Stomach (tissue), 8 donors: ENCODE measurements at regions not wholly inside any gene's neighbourhood (a gene's known extent, or its start where the extent isn't known, plus 50 kb on each side); places are given as distances from the start of the nearest gene placed in this dataset.

Source experiments
- DNase-seq, 2 donors: peaks; one replicate each; pipeline versions ENCODE4 v3.0.0 to v3.0.0-alpha.2; 2013 to 2019
- H3K27ac ChIP-seq, 5 donors: fragments of 200-600 bp in 4 of 5; sonication (generic) in 4 of 5; one replicate each; pipeline ENCODE4 v1.5.1; 2013 to 2019; ENCODE audit warnings: mild to moderate bottlenecking in 1 of 5, moderate library complexity in 1 of 5
- H3K27me3 ChIP-seq, 3 donors: fragments of 200-600 bp; sonication (generic); one replicate each; pipeline ENCODE4 v1.5.1; 2017 to 2019; ENCODE audit warnings: mixed run types in 1 of 3
- H3K36me3 ChIP-seq, 4 donors: fragments of 200-600 bp; sonication (generic); 1 replicate in 3 of 4; 2 replicates in 1 of 4; pipeline ENCODE4 v1.5.1; 2016 to 2019
- H3K4me1 ChIP-seq, 4 donors: fragments of 200-600 bp; sonication (generic); one replicate each; pipeline ENCODE4 v1.5.1; 2016 to 2019
- H3K4me3 ChIP-seq, 4 donors: fragments of 200-600 bp; sonication (generic) in 3 of 4; one replicate each; pipeline ENCODE4 v1.5.1; 2016 to 2019; ENCODE audit warnings: mild to moderate bottlenecking in 1 of 4
- H3K9me3 ChIP-seq, 4 donors: fragments of 200-600 bp; sonication (generic); one replicate each; pipeline ENCODE4 v1.5.1; 2016 to 2019
- CTCF ChIP-seq, 7 experiments: fragments of 450-650 bp in 4 of 7; fragments of 200-600 bp in 3 of 7; sonication (generic) in 3 of 7; IDR thresholded peaks; one replicate each; pipeline ENCODE4 v1.5.1; 2016 to 2019; ENCODE audit warnings: antibody characterized with exemption in 7 of 7, control low read depth in 2 of 7, mild to moderate bottlenecking in 1 of 7
- EP300 ChIP-seq: sonication (generic); formaldehyde crosslinking; IDR thresholded peaks from one replicate; pipeline ENCODE4 v1.6.1; 2017; ENCODE audit warnings: antibody characterized with exemption
- POLR2A ChIP-seq, 4 donors: fragments of 450-650 bp; IDR thresholded peaks; one replicate each; pipeline ENCODE4 v1.6.1; 2016; ENCODE audit warnings: antibody characterized with exemption in 4 of 4, control low read depth in 2 of 4, mild to moderate bottlenecking in 1 of 4, moderate library complexity in 1 of 4
- POLR2AphosphoS5 ChIP-seq, 3 donors: sonication (generic); formaldehyde crosslinking; IDR thresholded peaks; one replicate each; pipeline ENCODE4 v1.6.1; 2016; ENCODE audit warnings: antibody characterized with exemption in 3 of 3
- WGBS, 5 donors: extraction: QIAGEN DNeasy Blood & Tissue Kit in 3 of 5; methylation state at CpG; one replicate each; pipeline versions ENCODE4 v1.1.5 to v1.1.7; 2013 to 2018; 5-methylcytosine and 5-hydroxymethylcytosine counted together
- intact Hi-C: fragments of 100-400 bp; cut with DNase I; formaldehyde crosslinking; loops from one replicate; pipeline ENCODE4 v1.15.1; 2023; ENCODE audit warnings: low total_unique reads
- donor health status: healthy with polysubstance abuse.
- donor health status: Bipolar disorder and iron deficiency.
- donor health status: healthy.

- Histone ChIP-seq H3K4me1 (no peaks in the 10 kb centered on the region), H3K4me3 (no peak overlapping the region), H3K36me3 (no peaks in the 10 kb centered on the region), H3K27me3 (peaks cover 0 to 5% (median 0%) of the 10 kb centered on the region in 3 donors), H3K9me3 (no peaks in the 10 kb centered on the region), H3K27ac (no peak overlapping the region)
- DNase-seq: no peak
- 54 to 70% (median 65%) methylated on average over 9 of the region's 9 CpGs for WGBS, 5 donors
- TF ChIP-seq POLR2A (IDR thresholded peaks at IDR 0.05) (no peak), EP300 (no peak), POLR2AphosphoS5 (IDR thresholded peaks at IDR 0.05) (no peak), CTCF (IDR thresholded peaks at IDR 0.05) (no peak)
- intact Hi-C loops: no loop called here
Observed at GRCh38 chr16:47858333-47858982, 297.3 kb downstream of the ABCC12 start.

GRCh38 chr16:47855431-47855830, 300.4 kb downstream of the ABCC12 start:
- no peak for TF ChIP-seq CTCF (IDR thresholded peaks at IDR 0.05)
- intact Hi-C loops: no loop called here
- Histone ChIP-seq H3K4me1 (no peaks in the 10 kb centered on the region), H3K27ac (no peak overlapping the region), H3K27me3 (no peaks in the 10 kb centered on the region), H3K36me3 (no peaks in the 10 kb centered on the region), H3K9me3 (no peaks in the 10 kb centered on the region), H3K4me3 (no peak overlapping the region)
- DNase-seq: no peak
- WGBS, 5 donors: 80 to 91% (median 85%) methylated on average over 3 of the region's 3 CpGs

- H3K4me1 ChIP-seq: no peaks in the 10 kb centered on the region
- intact Hi-C loops: no loop called here
- no peak for DNase-seq
- 92 to 100% (median 100%) methylated on average over 2 of the region's 2 CpGs for WGBS, 5 donors
- no peaks in the 10 kb centered on the region for H3K27me3 ChIP-seq
- H3K4me3 ChIP-seq: no peak overlapping the region
- no peaks in the 10 kb centered on the region for H3K36me3 ChIP-seq
- H3K9me3 ChIP-seq: no peaks in the 10 kb centered on the region
- H3K27ac ChIP-seq: no peak overlapping the region
- TF ChIP-seq POLR2A (IDR thresholded peaks at IDR 0.05) (no peak), POLR2AphosphoS5 (IDR thresholded peaks at IDR 0.05) (no peak), CTCF (IDR thresholded peaks at IDR 0.05) (no peak), EP300 (no peak)
Observed at GRCh38 chr16:47854737-47855136, 301.1 kb downstream of the ABCC12 start.

GRCh38 chr16:47852991-47853390, 302.8 kb downstream of the ABCC12 start:
- H3K9me3 ChIP-seq: no peaks in the 10 kb centered on the region
- no peaks in the 10 kb centered on the region for H3K27me3 ChIP-seq
- TF ChIP-seq POLR2A (IDR thresholded peaks at IDR 0.05) (no peak), EP300 (no peak), CTCF (IDR thresholded peaks at IDR 0.05) (no peak), POLR2AphosphoS5 (IDR thresholded peaks at IDR 0.05) (no peak)
- no peaks in the 10 kb centered on the region for H3K4me1 ChIP-seq
- H3K4me3 ChIP-seq: no peak overlapping the region
- DNase-seq: no peak
- H3K36me3 ChIP-seq: no peaks in the 10 kb centered on the region
- intact Hi-C loops: no loop called here
- 73 to 88% (median 84%) methylated on average over 6 of the region's 6 CpGs for WGBS, 5 donors
- H3K27ac ChIP-seq: no peak overlapping the region
